Lower leg skin (tissue), 3 donors: ENCODE measurements at regions not wholly inside any gene's neighbourhood (a gene's known extent, or its start where the extent isn't known, plus 50 kb on each side); places are given as distances from the start of the nearest gene placed in this dataset.

Source experiments
- POLR2A ChIP-seq, 2 donors: fragments of 450-650 bp; IDR thresholded peaks; one replicate each; pipeline ENCODE4 v1.6.1; 2016 to 2017; ENCODE audit warnings: antibody characterized with exemption in 2 of 2, mild to moderate bottlenecking in 1 of 2, moderate library complexity in 1 of 2
- TF ChIP-seq, protein P1 (sequence below), 3 donors: fragments of 450-650 bp; IDR thresholded peaks; one replicate each; pipeline ENCODE4 v1.5.1; 2016; ENCODE audit warnings: antibody characterized with exemption in 3 of 3, mild to moderate bottlenecking in 3 of 3, moderate library complexity in 2 of 3

GRCh38 chr2:37459095-37459981 is 114.9 kb downstream of the QPCT start:
- TF ChIP-seq, protein P1, sequence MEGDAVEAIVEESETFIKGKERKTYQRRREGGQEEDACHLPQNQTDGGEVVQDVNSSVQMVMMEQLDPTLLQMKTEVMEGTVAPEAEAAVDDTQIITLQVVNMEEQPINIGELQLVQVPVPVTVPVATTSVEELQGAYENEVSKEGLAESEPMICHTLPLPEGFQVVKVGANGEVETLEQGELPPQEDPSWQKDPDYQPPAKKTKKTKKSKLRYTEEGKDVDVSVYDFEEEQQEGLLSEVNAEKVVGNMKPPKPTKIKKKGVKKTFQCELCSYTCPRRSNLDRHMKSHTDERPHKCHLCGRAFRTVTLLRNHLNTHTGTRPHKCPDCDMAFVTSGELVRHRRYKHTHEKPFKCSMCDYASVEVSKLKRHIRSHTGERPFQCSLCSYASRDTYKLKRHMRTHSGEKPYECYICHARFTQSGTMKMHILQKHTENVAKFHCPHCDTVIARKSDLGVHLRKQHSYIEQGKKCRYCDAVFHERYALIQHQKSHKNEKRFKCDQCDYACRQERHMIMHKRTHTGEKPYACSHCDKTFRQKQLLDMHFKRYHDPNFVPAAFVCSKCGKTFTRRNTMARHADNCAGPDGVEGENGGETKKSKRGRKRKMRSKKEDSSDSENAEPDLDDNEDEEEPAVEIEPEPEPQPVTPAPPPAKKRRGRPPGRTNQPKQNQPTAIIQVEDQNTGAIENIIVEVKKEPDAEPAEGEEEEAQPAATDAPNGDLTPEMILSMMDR (IDR thresholded peaks at IDR 0.05) = no peak
- no peak for TF ChIP-seq POLR2A (IDR thresholded peaks at IDR 0.05)
